Ovary (tissue), 3 donors: ENCODE measurements at regions not wholly inside any gene's neighbourhood (a gene's known extent, or its start where the extent isn't known, plus 50 kb on each side); places are given as distances from the start of the nearest gene placed in this dataset.

ENCODE experiments used
- CTCF ChIP-seq, 3 donors: fragments of 450-650 bp in 2 of 3; fragments of 200-600 bp in 1 of 3; IDR thresholded peaks; one replicate each; pipeline versions ENCODE4 v1.5.1 to v1.8.0; 2016 to 2022; ENCODE audit warnings: antibody characterized with exemption in 3 of 3, mild to moderate bottlenecking in 1 of 3
- EP300 ChIP-seq: sonication (generic); formaldehyde crosslinking; IDR thresholded peaks from one replicate; pipeline ENCODE4 v1.6.1; 2017; ENCODE audit warnings: antibody characterized with exemption
- POLR2A ChIP-seq: fragments of 450-650 bp; IDR thresholded peaks from one replicate; pipeline ENCODE4 v1.6.1; 2017; ENCODE audit warnings: antibody characterized with exemption, mild to moderate bottlenecking, moderate library complexity
- donor health status: DM: no; HTN: no; CAD: no.

GRCh38 chr7:153398789-153399553 lies 639.4 kb downstream of the ACTR3B start:
- TF ChIP-seq CTCF (IDR thresholded peaks at IDR 0.05), result no peak
- TF ChIP-seq POLR2A, result no peak
- no peak for TF ChIP-seq EP300
